OCI-LY7 (cell line): ENCODE measurements at regions not wholly inside any gene's neighbourhood (a gene's known extent, or its start where the extent isn't known, plus 50 kb on each side); places are given as distances from the start of the nearest gene placed in this dataset.

ENCODE experiments used
- BruUV-seq: library from RNA; stranded (reverse); fragments of 400-500 nt; replicated peaks from 2 replicates; lab custom pipeline; 2021; lab: Mats Ljungman, UMichigan
- CTCF ChIA-PET: fragments of 300-600 bp; sonication (Branson Sonifier 250); formaldehyde crosslinking; loops from one replicate; lab custom pipeline; 2022; ENCODE audit warnings: antibody characterized with exemption; ENCODE audit not compliant: unreplicated experiment; lab: Charles Lee
- POLR2A ChIA-PET: fragments of 300-600 bp; sonication (Branson Sonifier 250); formaldehyde crosslinking; loops from one replicate; lab custom pipeline; 2022; ENCODE audit warnings: antibody characterized with exemption; lab: Charles Lee
- DNase-seq: peaks from one replicate; pipeline ENCODE4 v3.0.0-alpha.2; 2015; ENCODE audit warnings: low spot score
- H2AFZ ChIP-seq: fragments of 200-600 bp; sonication (generic), shearing (Covaris generic); 2 replicates; pipeline ENCODE4 v1.6.1; 2014; ENCODE audit warnings: mild to moderate bottlenecking, antibody characterized with exemption, low read length, moderate library complexity
- H3K27ac ChIP-seq: fragments of 200-600 bp; sonication (generic); 2 replicates; pipeline ENCODE4 v1.5.1; 2014; ENCODE audit warnings: mixed run types, low read depth, mild to moderate bottlenecking, moderate library complexity, low read length, inconsistent platforms; ENCODE audit not compliant: poor library complexity, severe bottlenecking
- H3K36me3 ChIP-seq: fragments of 200-600 bp; sonication (generic); 2 replicates; pipeline ENCODE4 v1.6.1; 2014; ENCODE audit warnings: mild to moderate bottlenecking, antibody characterized with exemption, low read length, moderate library complexity, mixed read lengths; ENCODE audit not compliant: insufficient read depth
- H3K4me1 ChIP-seq: fragments of 200-600 bp; sonication (generic); 2 replicates; pipeline ENCODE4 v1.5.1; 2014; ENCODE audit warnings: mild to moderate bottlenecking, low read length; ENCODE audit not compliant: insufficient read depth, poor library complexity, severe bottlenecking
- H3K4me2 ChIP-seq: fragments of 200-600 bp; sonication (generic); 2 replicates; pipeline ENCODE4 v1.6.1; 2014; ENCODE audit warnings: mild to moderate bottlenecking, low read length
- H3K4me3 ChIP-seq: fragments of 200-600 bp; sonication (generic); 2 replicates; pipeline ENCODE4 v1.5.1; 2014; ENCODE audit warnings: mild to moderate bottlenecking, low read depth, low read length; ENCODE audit not compliant: poor library complexity, severe bottlenecking
- H3K79me2 ChIP-seq: fragments of 200-600 bp; sonication (generic); 2 replicates; pipeline ENCODE4 v1.6.1; 2016; ENCODE audit warnings: low read depth, mild to moderate bottlenecking, low read length, moderate library complexity, mixed read lengths; ENCODE audit not compliant: insufficient read depth
- H3K9me2 ChIP-seq: fragments of 200-600 bp; sonication (generic); 2 replicates; pipeline ENCODE4 v1.6.1; 2016; ENCODE audit warnings: mild to moderate bottlenecking, low read length, mixed read lengths; ENCODE audit not compliant: insufficient read depth
- H3K9me3 ChIP-seq: fragments of 200-600 bp; sonication (generic); 2 replicates; pipeline ENCODE4 v1.6.1; 2014; ENCODE audit warnings: mild to moderate bottlenecking, mixed run types, low read length, mixed read lengths
- H4K20me1 ChIP-seq: fragments of 200-600 bp; sonication (generic); 2 replicates; pipeline ENCODE4 v1.6.1; 2014; ENCODE audit warnings: mild to moderate bottlenecking, antibody characterized with exemption, low read length, moderate library complexity, mixed read lengths; ENCODE audit not compliant: insufficient read depth
- CTCF ChIP-seq: fragments of 200-600 bp; sonication (generic); conservative IDR thresholded peaks from 2 replicates; pipeline ENCODE4 v1.5.1; 2014; ENCODE audit warnings: mild to moderate bottlenecking, antibody characterized with exemption, low read length, moderate library complexity, mixed read lengths
- EZH2phosphoT487 ChIP-seq: fragments of 200-600 bp; sonication (generic); IDR thresholded peaks from 2 replicates; pipeline ENCODE4 v1.6.1; 2018; ENCODE audit warnings: low read depth, borderline replicate concordance, mild to moderate bottlenecking, mixed run types, antibody characterized with exemption, low read length, moderate library complexity, mixed read lengths
- intact Hi-C: fragments of 100-400 bp; cut with micrococcal nuclease; formaldehyde crosslinking; loops from one replicate; pipeline ENCODE4 v1.10.0; 2022; ENCODE audit not compliant: unreplicated experiment

GRCh38 chr20:55213653-55214052, 738.3 kb downstream of the DOK5 start:
- Histone ChIP-seq H3K27ac (no peak overlapping the region), H3K9me3 (no peaks in the 10 kb centered on the region), H3K4me3 (no peak overlapping the region), H4K20me1 (no peaks in the 10 kb centered on the region), H3K36me3 (no peaks in the 10 kb centered on the region), H2AFZ (no peak overlapping the region), H3K4me2 (no peak overlapping the region), H3K79me2 (no peaks in the 10 kb centered on the region), H3K9me2 (no peaks in the 10 kb centered on the region), H3K4me1 (no peaks in the 10 kb centered on the region)
- ChIA-PET CTCF (no interaction called here), POLR2A (interaction anchor here (0.6 kb wide), 1 partner anchor 1038 kb away, joined by 3 read pairs; no protein-coding TSS in a partner anchor)
- intact Hi-C loops, result no loop called here
- BruUV-seq, result no TSS peak
- DNase-seq, result no peak
- TF ChIP-seq CTCF (no peak), EZH2phosphoT487 (no peak)

GRCh38 chr20:55211481-55211880, 736.1 kb downstream of the DOK5 start:
- Histone ChIP-seq H3K4me2 (no peak overlapping the region), H3K79me2 (no peaks in the 10 kb centered on the region), H3K36me3 (no peaks in the 10 kb centered on the region), H3K4me3 (no peak overlapping the region), H3K4me1 (no peaks in the 10 kb centered on the region), H3K9me3 (no peaks in the 10 kb centered on the region), H3K27ac (no peak overlapping the region), H2AFZ (no peak overlapping the region), H3K9me2 (no peaks in the 10 kb centered on the region), H4K20me1 (no peaks in the 10 kb centered on the region)
- ChIA-PET CTCF (interaction anchor here (0.5 kb wide), 1 partner anchor 1892 kb away, joined by 3 read pairs; no protein-coding TSS in a partner anchor), POLR2A (no interaction called here)
- no peak for TF ChIP-seq EZH2phosphoT487
- TF ChIP-seq CTCF, result no peak
- no TSS peak for BruUV-seq
- no peak for DNase-seq
- intact Hi-C loops, result no loop called here

- H3K4me2 ChIP-seq, result no peak overlapping the region
- H3K27ac ChIP-seq, result no peak overlapping the region
- no peak overlapping the region for H2AFZ ChIP-seq
- no peaks in the 10 kb centered on the region for H3K9me2 ChIP-seq
- no peaks in the 10 kb centered on the region for H3K9me3 ChIP-seq
- H3K4me3 ChIP-seq, result no peak overlapping the region
- CTCF ChIA-PET, result no interaction called here
- no peak for TF ChIP-seq EZH2phosphoT487
- TF ChIP-seq CTCF, result no peak
- intact Hi-C loops, result no loop called here
- no peak for DNase-seq
- H3K79me2 ChIP-seq, result no peaks in the 10 kb centered on the region
- BruUV-seq, result no TSS peak
- no peaks in the 10 kb centered on the region for H3K4me1 ChIP-seq
- H3K36me3 ChIP-seq, result no peaks in the 10 kb centered on the region
- no peaks in the 10 kb centered on the region for H4K20me1 ChIP-seq
- POLR2A ChIA-PET, result no interaction called here
Measured at GRCh38 chr20:55205665-55206064, 730.3 kb downstream of the DOK5 start.
